H1 (cell line): ENCODE measurements at regions not wholly inside any gene's neighbourhood (a gene's known extent, or its start where the extent isn't known, plus 50 kb on each side); places are given as distances from the start of the nearest gene placed in this dataset.

Source experiments
- CTCF ChIA-PET: fragments of 300-600 bp; sonication (Branson Sonifier 250); formaldehyde crosslinking; loops from one replicate; lab custom pipeline; 2021; ENCODE audit not compliant: partially characterized antibody; lab: Charles Lee
- POLR2A ChIA-PET: fragments of 300-600 bp; sonication (Branson Sonifier 250); formaldehyde crosslinking; loops from one replicate; lab custom pipeline; 2021; ENCODE audit warnings: inconsistent platforms; ENCODE audit not compliant: partially characterized antibody; lab: Charles Lee
- DNase-seq, 2 experiments: peaks; one replicate each; pipeline versions ENCODE4 v3.0.0 to v3.0.0-alpha.2; 2010 to 2022; ENCODE audit warnings: low spot score in 2 of 2, low read depth in 1 of 2, mixed read lengths in 1 of 2
- FAIRE-seq: peaks from 2 replicates; lab custom pipeline; 2011; peaks lifted over from hg19 to GRCh38; lab: Jason Lieb, UNC
- H2AFZ ChIP-seq: 2 replicates; pipeline ENCODE4 v1.8.1; 2012; ENCODE audit warnings: low read length, inconsistent platforms
- H2AK5ac ChIP-seq: 2 replicates; pipeline ENCODE4 v1.6.1; 2013; ENCODE audit warnings: low read depth, low read length
- H2BK120ac ChIP-seq: replicated peaks from 2 replicates; pipeline ENCODE3; 2013; ENCODE audit warnings: low read depth, low read length, inconsistent platforms
- H2BK12ac ChIP-seq: 2 replicates; pipeline ENCODE4 v1.6.1; 2013; ENCODE audit warnings: low read depth, low read length
- H2BK15ac ChIP-seq: 2 replicates; pipeline ENCODE4 v1.6.1; 2013; ENCODE audit warnings: low read length
- H2BK20ac ChIP-seq: 2 replicates; pipeline ENCODE4 v1.6.1; 2013; ENCODE audit warnings: low read length
- H2BK5ac ChIP-seq: 2 replicates; pipeline ENCODE4 v1.6.1; 2013; ENCODE audit warnings: low read depth, low read length
- H3K14ac ChIP-seq: 2 replicates; pipeline ENCODE4 v1.6.1; 2013; ENCODE audit warnings: inconsistent platforms; ENCODE audit not compliant: insufficient read length
- H3K18ac ChIP-seq: 2 replicates; pipeline ENCODE4 v1.6.1; 2013; ENCODE audit warnings: low read length; ENCODE audit errors: extremely low read depth
- H3K23ac ChIP-seq: 2 replicates; pipeline ENCODE4 v1.6.1; 2013; ENCODE audit warnings: inconsistent platforms; ENCODE audit not compliant: insufficient read length
- H3K23me2 ChIP-seq: 2 replicates; pipeline ENCODE4 v1.6.1; 2013; ENCODE audit warnings: low read depth, low read length
- H3K27ac ChIP-seq: 2 replicates; pipeline ENCODE4 v1.6.1; 2011; ENCODE audit warnings: low read depth, low read length, inconsistent platforms
- H3K27me3 ChIP-seq, 4 experiments: replicated peaks in 1 of 4; 1 replicate in 1 of 4; 2 replicates in 3 of 4; pipeline versions ENCODE4 v1.6.1 to v1.8.1; 2011 to 2013; ENCODE audit warnings: low read length in 3 of 4, mild to moderate bottlenecking in 3 of 4, inconsistent platforms in 2 of 4, mixed read lengths in 2 of 4, moderate library complexity in 1 of 4; ENCODE audit not compliant: control insufficient read depth in 3 of 4, insufficient read depth in 3 of 4; ENCODE audit errors: extremely low read depth in 1 of 4
- H3K36me3 ChIP-seq, 4 experiments: 2 replicates each; pipeline versions ENCODE4 v1.6.1 to v1.8.1; 2011 to 2013; ENCODE audit warnings: mild to moderate bottlenecking in 4 of 4, low read length in 3 of 4, moderate library complexity in 2 of 4, control low read depth in 1 of 4, inconsistent platforms in 1 of 4; ENCODE audit not compliant: insufficient read depth in 4 of 4, control insufficient read depth in 2 of 4
- H3K4ac ChIP-seq: replicated peaks from 2 replicates; pipeline ENCODE3; 2013; ENCODE audit warnings: low read length, low read depth, mixed read lengths, inconsistent platforms; ENCODE audit not compliant: insufficient read length
- H3K4me1 ChIP-seq, 4 experiments: replicated peaks in 1 of 4; 1 replicate in 1 of 4; 2 replicates in 3 of 4; pipeline versions ENCODE4 v1.6.1 to v1.8.1; 2011 to 2013; ENCODE audit warnings: low read length in 3 of 4, inconsistent platforms in 2 of 4, mixed read lengths in 1 of 4; ENCODE audit not compliant: insufficient read depth in 4 of 4, control insufficient read depth in 3 of 4
- H3K4me2 ChIP-seq, 2 experiments: 2 replicates each; pipeline versions ENCODE4 v1.6.1 to v1.8.1; 2011 to 2013; ENCODE audit warnings: low read depth in 2 of 2, low read length in 2 of 2, control low read depth in 1 of 2, inconsistent platforms in 1 of 2, mild to moderate bottlenecking in 1 of 2; ENCODE audit not compliant: insufficient read depth in 1 of 2
- H3K4me3 ChIP-seq, 4 experiments: fragments of 200-600, 300-600 bp in 1 of 4; sonication (generic), shearing (Covaris generic), sonication (Bioruptor Twin) in 1 of 4; 2 replicates each; pipeline versions ENCODE4 v1.5.1 to v1.8.1; 2011 to 2016; ENCODE audit warnings: low read length in 4 of 4, low read depth in 3 of 4, control low read depth in 2 of 4, inconsistent platforms in 2 of 4, mild to moderate bottlenecking in 2 of 4, mixed read lengths in 1 of 4, moderate library complexity in 1 of 4; ENCODE audit not compliant: insufficient read depth in 2 of 4; ENCODE audit errors: extremely low read depth in 1 of 4
- H3K56ac ChIP-seq: replicated peaks from 2 replicates; pipeline ENCODE3; 2013; ENCODE audit warnings: low read depth, mild to moderate bottlenecking, mixed read lengths, low read length, inconsistent platforms; ENCODE audit not compliant: insufficient read length
- H3K79me1 ChIP-seq: 2 replicates; pipeline ENCODE4 v1.6.1; 2013; ENCODE audit warnings: low read depth, low read length, control low read depth
- H3K79me2 ChIP-seq, 2 experiments: 2 replicates each; pipeline versions ENCODE4 v1.6.1 to v1.8.1; 2012 to 2013; ENCODE audit warnings: low read length in 2 of 2, mild to moderate bottlenecking in 2 of 2, inconsistent platforms in 1 of 2; ENCODE audit not compliant: insufficient read depth in 2 of 2, control insufficient read depth in 1 of 2
- H3K9ac ChIP-seq, 4 experiments: replicated peaks in 1 of 4; 1 replicate in 1 of 4; 2 replicates in 3 of 4; pipeline versions ENCODE4 v1.6.1 to v1.8.1; 2011 to 2013; ENCODE audit warnings: low read depth in 3 of 4, low read length in 3 of 4, control low read depth in 2 of 4, mild to moderate bottlenecking in 2 of 4, moderate library complexity in 2 of 4, inconsistent platforms in 1 of 4; ENCODE audit errors: extremely low read depth in 1 of 4
- H3K9me3 ChIP-seq, 2 experiments: 2 replicates each; pipeline versions ENCODE4 v1.6.1 to v1.8.1; 2012 to 2013; ENCODE audit warnings: mild to moderate bottlenecking in 2 of 2, moderate library complexity in 2 of 2, control low read depth in 1 of 2, inconsistent platforms in 1 of 2, low read depth in 1 of 2, low read length in 1 of 2, mixed read lengths in 1 of 2; ENCODE audit not compliant: insufficient read depth in 2 of 2
- H4K20me1 ChIP-seq, 2 experiments: replicated peaks in 1 of 2; 2 replicates each; pipeline versions ENCODE3 to v1.8.1; 2011 to 2013; ENCODE audit warnings: inconsistent platforms in 2 of 2, low read length in 2 of 2, mild to moderate bottlenecking in 1 of 2; ENCODE audit not compliant: insufficient read depth in 2 of 2, control insufficient read depth in 1 of 2
- H4K5ac ChIP-seq: 2 replicates; pipeline ENCODE4 v1.6.1; 2013; ENCODE audit warnings: low read length, low read depth, mixed read lengths, inconsistent platforms; ENCODE audit not compliant: insufficient read length
- H4K8ac ChIP-seq: 2 replicates; pipeline ENCODE4 v1.8.0; 2013; ENCODE audit warnings: mild to moderate bottlenecking, moderate library complexity, low read length, inconsistent platforms; ENCODE audit not compliant: insufficient read depth; ENCODE audit errors: extremely low read depth
- H4K91ac ChIP-seq: replicated peaks from 2 replicates; pipeline ENCODE3; 2013; ENCODE audit warnings: low read length, mixed read lengths, inconsistent platforms; ENCODE audit not compliant: insufficient read length
- CBX5 ChIP-seq: fragments of 300-800, 300-1000 bp; sonication (generic); IDR thresholded peaks from 2 replicates; pipeline ENCODE4 v1.7.1; 2016; ENCODE audit warnings: antibody characterized with exemption, low read length, low read depth
- EGR1 ChIP-seq: IDR thresholded peaks from 2 replicates; pipeline ENCODE4 v1.6.1; 2011; ENCODE audit warnings: low read depth, low read length, borderline replicate concordance
- JUN ChIP-seq: IDR thresholded peaks from 2 replicates; pipeline ENCODE4 v1.6.1; 2011; ENCODE audit warnings: low read depth, mild to moderate bottlenecking, improper control_type of control experiment, low read length
- MAFK ChIP-seq: IDR thresholded peaks from 2 replicates; pipeline ENCODE4 v1.6.1; 2012; ENCODE audit warnings: low read depth, mild to moderate bottlenecking, improper control_type of control experiment, low read length
- NANOG ChIP-seq: IDR thresholded peaks from 2 replicates; pipeline ENCODE4 v1.6.1; 2011; ENCODE audit warnings: low read length, low read depth, mild to moderate bottlenecking, inconsistent platforms; ENCODE audit not compliant: insufficient read depth, poor library complexity, severe bottlenecking
- SRF ChIP-seq: IDR thresholded peaks from 2 replicates; pipeline ENCODE4 v1.6.1; 2011; ENCODE audit warnings: mild to moderate bottlenecking, low read depth, low read length, moderate library complexity
- WGBS, 2 experiments: shearing (Covaris generic) in 1 of 2; methylation state at CpG; one replicate each; pipeline versions ENCODE4 v1.1.6 to v1.1.7; 2013 to 2015; ENCODE audit warnings: low lambda C conversion rate in 2 of 2, mixed read lengths in 2 of 2, inconsistent platforms in 1 of 2, low coverage in 1 of 2, missing lambda C conversion rate in 1 of 2; ENCODE audit not compliant: insufficient replicate concordance in 2 of 2, insufficient coverage in 1 of 2, insufficient read length in 1 of 2; ENCODE audit errors: extremely low coverage in 1 of 2, missing lambda C conversion rate in 1 of 2; 5-methylcytosine and 5-hydroxymethylcytosine counted together
- TF ChIP-seq, protein P1 (sequence below): IDR thresholded peaks from 2 replicates; pipeline ENCODE4 v1.6.1; 2012; ENCODE audit warnings: low read length, inconsistent platforms

DNA sequence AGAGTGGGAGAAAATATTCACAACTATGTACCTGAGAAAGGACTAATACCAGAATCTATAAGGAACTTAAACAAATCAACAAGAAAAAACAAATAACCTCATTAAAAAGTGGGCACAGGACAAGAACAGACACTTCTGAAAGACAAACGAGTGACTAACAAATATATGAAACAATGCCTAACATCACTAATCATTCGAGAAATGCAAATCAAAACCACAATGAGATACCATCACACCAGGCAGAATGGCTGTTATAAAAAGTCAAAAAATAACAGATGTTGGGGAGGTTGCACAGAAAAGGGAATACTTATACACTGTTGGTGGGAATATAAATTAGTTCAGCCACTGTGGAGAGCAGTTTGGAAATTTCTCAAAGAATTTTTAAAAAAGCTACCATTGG lies 83.5 kb upstream of the WSCD1 start:
- Histone ChIP-seq H2BK20ac (no peak overlapping the region), H3K4me3 (no peak overlapping the region), H3K27ac (no peak overlapping the region), H3K9ac (no peak overlapping the region), H3K4me2 (no peak overlapping the region), H3K79me1 (no peaks in the 10 kb centered on the region), H2AK5ac (no peak overlapping the region), H3K56ac (no peak overlapping the region), H4K5ac (no peak overlapping the region), H3K23me2 (no peaks in the 10 kb centered on the region), H4K20me1 (no peaks in the 10 kb centered on the region), H3K79me2 (no peaks in the 10 kb centered on the region), H2BK12ac (no peak overlapping the region), H3K4me1 (no peaks in the 10 kb centered on the region), H4K91ac (no peak overlapping the region), H3K27me3 (no peaks in the 10 kb centered on the region), H3K14ac (no peak overlapping the region), H3K9me3 (no peaks in the 10 kb centered on the region), H2AFZ (no peak overlapping the region), H3K4ac (no peak overlapping the region), H2BK15ac (no peak overlapping the region), H2BK120ac (no peak overlapping the region), H3K36me3 (no peaks in the 10 kb centered on the region), H4K8ac (no peak overlapping the region), H2BK5ac (no peak overlapping the region), H3K18ac (no peak overlapping the region), H3K23ac (no peak overlapping the region)
- FAIRE-seq (no peak), DNase-seq (no peak)
- TF ChIP-seq, protein P1, sequence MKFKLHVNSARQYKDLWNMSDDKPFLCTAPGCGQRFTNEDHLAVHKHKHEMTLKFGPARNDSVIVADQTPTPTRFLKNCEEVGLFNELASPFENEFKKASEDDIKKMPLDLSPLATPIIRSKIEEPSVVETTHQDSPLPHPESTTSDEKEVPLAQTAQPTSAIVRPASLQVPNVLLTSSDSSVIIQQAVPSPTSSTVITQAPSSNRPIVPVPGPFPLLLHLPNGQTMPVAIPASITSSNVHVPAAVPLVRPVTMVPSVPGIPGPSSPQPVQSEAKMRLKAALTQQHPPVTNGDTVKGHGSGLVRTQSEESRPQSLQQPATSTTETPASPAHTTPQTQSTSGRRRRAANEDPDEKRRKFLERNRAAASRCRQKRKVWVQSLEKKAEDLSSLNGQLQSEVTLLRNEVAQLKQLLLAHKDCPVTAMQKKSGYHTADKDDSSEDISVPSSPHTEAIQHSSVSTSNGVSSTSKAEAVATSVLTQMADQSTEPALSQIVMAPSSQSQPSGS = no peak
- no peak for TF ChIP-seq EGR1
- no peak for TF ChIP-seq JUN
- no peak for TF ChIP-seq CBX5
- TF ChIP-seq SRF = no peak
- no peak for TF ChIP-seq MAFK
- no peak for TF ChIP-seq NANOG
- CTCF ChIA-PET = no interaction called here
- 90% methylated on average over 2 of the region's 2 CpGs; no CpG with 5 or more reads in 1 of the 2 experiments for WGBS, 2 experiments
- POLR2A ChIA-PET = no interaction called here
